C4-2B (cell line): ENCODE measurements at regions not wholly inside any gene's neighbourhood (a gene's known extent, or its start where the extent isn't known, plus 50 kb on each side); places are given as distances from the start of the nearest gene placed in this dataset.

ENCODE experiments used
- CTCF ChIP-seq: fragments of 450-650 bp; conservative IDR thresholded peaks from 2 replicates; pipeline ENCODE4 v1.5.1; 2017; ENCODE audit warnings: mild to moderate bottlenecking
- ZFX ChIP-seq: fragments of 450-650 bp; IDR thresholded peaks from 2 replicates; pipeline ENCODE4 v1.6.1; 2017

DNA sequence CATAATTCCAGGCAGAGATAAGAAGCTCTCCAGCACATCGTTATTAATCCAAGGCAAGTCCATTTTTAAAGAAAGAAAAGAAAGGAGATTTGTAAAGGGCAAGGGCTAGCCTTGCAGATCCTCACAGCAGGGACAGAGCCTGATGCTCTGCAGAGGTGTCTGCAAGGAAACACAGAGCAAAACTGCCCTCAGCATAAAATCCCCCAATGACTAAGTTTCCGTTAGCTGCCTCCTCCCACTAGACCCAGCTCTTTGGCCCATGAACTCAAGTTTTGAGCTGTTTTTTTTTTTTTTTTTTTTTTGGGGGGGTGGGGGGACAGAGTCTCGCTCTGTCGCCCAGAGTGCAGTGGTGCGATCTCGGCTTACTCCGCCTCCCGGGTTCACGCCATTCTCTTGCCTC, 300.7 kb downstream of the MTERF1 start:
- TF ChIP-seq CTCF (no peak), ZFX (no peak)
